NCI-H526 treated with DMSO at 0.1 percent for 48 hours (cell line): ENCODE measurements at regions not wholly inside any gene's neighbourhood (a gene's known extent, or its start where the extent isn't known, plus 50 kb on each side); places are given as distances from the start of the nearest gene placed in this dataset.
"Not testable (repeated sequence)": the region's sequence is repeated elsewhere in the genome, so short reads cannot be mapped to it uniquely, and the experiment has no call there.

Experiments used
- DNase-seq: peaks from one replicate; lab custom pipeline; 2025; lab: John Stamatoyannopoulos, UW

DNA sequence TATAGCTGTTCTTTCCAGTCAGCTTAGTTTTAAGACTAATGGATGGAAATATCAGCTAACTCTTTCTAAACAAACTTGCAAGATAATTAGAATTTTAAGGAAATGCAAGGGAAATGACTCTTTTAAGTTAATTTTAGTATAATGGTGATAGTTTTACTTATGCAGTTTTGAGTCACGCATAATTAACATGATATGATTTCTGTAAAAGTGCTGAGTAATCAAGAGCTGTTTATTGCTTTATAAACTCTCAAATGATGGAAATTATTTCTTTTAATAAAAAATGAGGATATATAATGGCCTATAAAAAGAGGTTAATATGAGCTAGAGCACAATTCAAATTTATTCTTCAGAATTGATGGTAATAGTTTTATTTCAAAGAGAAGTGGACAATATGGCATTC is 385.9 kb downstream of the GLUD2 start:
- no peak for DNase-seq

DNA sequence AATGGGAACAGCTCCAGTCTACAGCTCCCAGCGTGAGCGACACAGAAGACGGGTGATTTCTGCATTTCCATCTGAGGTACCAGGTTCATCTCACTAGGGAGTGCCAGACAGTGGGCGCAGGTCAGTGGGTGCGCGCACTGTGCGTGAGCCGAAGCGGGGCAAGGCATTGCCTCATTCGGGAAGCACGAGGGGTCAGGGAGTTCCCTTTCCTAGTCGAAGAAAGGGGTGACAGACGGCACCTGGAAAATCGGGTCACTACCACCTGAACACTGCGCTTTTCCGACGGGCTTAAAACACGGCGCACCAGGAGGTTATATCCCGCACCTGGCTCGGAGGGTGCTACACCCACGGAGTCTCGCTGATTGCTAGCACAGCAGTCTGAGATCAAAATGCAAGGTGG is 390.3 kb downstream of the GLUD2 start:
- not testable (repeated sequence) for DNase-seq

DNA sequence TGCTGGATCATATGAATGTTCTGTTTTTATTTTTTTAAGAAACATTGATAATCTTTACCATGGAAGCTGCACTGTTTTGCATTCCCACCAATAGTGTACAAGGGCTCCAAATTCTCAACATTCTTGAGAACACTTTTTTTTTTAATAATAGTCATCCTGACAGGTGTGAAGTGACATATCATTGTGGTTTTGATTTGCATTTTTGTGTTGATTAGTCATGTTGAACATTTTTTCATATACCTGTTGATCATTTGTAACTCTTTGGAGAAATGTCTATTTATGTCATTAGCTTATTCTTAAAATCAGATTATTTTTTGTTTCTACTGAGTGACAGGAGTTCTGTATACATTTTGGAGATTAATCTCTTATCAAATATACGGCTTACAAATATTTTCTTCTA is 408.5 kb downstream of the GLUD2 start:
- DNase-seq: no peak

DNA sequence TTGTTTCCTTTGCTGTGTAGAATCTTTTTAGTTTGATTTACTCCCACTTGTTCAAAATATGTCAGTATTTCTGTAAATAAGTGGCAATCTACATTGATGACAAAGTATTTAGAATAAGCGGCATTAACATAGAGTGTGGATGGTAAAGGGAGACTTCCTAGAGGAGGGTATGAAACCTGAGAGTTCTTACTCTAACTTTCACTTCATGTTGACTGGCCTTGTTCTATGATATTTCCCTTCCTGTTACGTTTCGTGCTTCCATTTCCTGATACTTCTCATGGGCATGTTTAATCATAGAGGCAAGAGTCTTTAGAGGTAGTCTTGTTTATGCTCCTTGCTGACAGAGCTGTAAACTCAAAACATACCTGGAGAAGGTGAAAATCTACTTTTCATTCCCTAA is 408.9 kb downstream of the GLUD2 start:
- DNase-seq: no peak

DNA sequence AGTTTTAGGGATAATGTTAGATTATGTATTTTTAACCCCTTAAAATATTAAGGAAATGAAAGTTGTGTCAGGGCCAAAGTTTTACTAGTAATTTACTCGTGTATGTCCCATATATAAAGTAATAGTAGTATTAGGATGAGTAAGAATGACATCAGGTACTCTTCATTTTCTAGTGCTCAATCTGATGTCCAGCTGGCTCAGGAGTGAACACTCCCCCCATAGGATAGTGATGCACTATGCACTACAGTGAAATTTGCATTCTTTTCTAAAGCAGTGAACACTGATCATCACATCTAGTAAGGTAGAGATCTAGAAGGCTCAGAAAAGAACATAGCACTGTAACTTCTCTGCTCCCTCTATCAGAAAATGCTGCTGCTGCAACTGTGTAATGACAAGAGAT is 409.7 kb downstream of the GLUD2 start:
- no peak for DNase-seq

DNA sequence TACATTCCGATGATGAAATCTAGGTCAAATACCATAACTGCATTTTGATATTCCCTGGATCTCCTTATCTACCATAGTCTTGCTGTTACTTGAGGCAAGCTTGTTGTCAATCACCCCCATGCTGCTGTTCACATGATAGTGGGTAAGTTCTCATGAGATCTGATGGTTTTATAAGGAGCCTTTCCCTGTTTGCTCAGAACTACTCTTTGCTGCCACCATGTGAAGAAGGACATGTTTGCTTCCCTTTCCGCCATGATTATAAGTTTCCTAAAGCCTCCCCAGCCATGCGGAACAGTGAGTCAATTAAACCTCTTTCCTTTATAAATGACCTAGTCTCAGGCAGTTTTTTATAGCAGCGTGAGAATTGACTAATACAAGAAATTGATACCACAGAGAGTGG is 432.0 kb downstream of the GLUD2 start:
- no peak for DNase-seq

DNA sequence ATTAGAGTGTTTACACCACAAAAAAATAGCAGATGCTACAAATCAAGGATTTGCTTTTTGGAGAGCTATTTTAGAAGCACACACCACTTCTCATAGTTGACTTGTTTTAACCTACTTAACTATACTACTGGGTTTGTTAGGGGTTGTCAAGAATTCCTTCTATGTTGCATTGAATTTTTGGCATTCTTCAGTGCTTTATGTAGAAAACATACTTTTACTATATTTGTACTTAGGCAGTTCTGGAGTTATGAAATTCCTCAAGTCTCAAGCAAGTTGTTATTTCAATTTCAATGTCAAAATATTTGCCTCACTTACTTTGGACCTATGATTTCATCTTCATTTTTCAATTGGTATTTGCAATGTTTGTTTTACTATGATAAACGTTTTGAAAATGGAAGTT is 449.6 kb downstream of the GLUD2 start:
- DNase-seq: no peak

DNA sequence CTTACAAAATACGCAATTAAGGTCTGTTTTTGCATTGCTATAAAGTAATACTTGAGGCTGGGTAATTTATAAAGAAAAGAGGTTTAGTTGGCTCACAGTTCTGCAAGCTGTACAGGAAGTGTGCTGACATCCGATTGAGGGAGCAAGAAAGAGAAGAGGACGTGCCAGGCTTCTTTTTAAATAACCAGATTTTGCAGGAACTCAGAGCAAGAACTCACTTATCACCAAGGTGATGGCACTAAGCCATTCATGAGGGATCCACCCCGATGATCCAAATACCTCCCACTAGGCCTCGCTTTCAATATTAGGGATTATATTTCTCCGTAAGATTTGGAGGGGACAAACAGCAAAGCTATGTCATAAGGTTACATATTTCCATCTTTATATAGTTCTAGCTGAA is 456.7 kb downstream of the GLUD2 start:
- DNase-seq: no peak

DNA sequence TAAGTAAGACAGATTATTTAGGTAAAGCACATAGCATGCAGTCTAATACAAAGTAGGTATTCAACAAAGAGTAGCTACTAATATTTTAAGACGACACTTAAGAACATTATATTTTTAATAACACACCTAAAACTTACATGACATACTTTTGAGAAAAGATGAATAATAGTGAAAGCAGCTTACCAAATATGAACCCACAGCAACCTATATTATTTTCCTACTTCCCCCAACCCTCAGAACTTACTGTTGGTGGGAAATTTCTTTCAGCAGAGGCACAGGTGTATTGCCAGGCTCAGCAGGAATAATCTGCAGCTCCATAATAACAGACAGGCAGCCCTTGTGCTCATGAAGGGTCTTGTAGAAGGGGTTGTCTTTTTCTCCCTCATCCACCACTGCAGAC is 498.9 kb downstream of the GLUD2 start:
- DNase-seq: no peak

DNA sequence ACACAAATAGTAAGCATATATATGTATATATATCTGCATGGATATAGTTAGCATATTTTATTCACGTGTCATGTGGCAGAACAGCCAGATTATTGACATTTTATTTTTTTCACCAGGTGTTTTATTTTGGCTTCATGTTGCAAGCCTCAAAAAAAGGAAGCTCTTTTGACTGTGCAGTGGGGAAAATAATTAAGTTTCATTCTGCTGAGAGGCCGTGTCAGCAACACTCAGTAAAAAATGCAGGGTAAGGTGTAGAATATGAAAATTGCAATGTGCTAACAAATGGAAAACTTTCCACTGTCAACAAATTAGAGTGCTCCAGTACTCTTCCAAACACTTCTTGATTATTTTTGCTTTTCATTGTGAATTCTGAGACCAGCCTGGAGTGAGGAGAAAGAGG is 511.5 kb downstream of the GLUD2 start:
- DNase-seq: no peak

DNA sequence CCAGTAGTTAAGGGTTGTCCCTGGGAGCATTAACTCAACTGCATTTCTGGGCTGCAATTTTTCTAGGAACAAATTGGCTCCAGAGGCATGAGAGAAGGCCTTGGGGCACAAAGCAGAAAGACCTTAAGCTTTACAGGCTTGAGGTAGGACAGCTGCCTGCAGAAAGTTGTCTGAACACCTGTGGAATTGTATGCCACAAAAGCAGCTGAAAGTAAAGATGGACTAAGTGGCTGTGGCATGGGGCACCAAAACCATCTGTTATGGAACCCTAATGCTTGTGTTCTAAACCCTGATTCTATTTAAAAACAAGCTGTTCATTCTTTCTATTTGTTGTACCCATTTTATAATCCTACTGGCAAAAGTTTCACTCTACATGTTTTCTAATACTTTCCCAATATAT is 515.2 kb downstream of the GLUD2 start:
- no peak for DNase-seq

DNA sequence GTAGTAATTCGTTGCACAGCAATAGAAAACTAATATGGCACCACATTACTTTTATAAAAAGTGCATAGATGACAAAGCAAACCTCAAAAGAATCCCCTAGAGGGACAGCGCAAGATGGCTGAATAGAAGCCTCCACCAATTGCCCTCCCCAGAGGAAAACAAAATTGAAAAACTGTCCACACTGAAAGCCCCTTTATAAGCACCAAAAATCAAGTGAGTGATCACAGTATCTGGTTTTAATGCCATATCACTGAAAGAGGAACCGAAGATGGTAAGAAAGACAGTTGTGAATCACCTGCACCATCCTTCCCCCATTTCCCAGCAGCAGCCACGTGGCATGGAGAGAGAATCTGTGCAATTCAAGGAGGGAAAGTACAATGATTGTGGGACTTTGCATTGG is 522.2 kb downstream of the GLUD2 start:
- DNase-seq: no peak

DNA sequence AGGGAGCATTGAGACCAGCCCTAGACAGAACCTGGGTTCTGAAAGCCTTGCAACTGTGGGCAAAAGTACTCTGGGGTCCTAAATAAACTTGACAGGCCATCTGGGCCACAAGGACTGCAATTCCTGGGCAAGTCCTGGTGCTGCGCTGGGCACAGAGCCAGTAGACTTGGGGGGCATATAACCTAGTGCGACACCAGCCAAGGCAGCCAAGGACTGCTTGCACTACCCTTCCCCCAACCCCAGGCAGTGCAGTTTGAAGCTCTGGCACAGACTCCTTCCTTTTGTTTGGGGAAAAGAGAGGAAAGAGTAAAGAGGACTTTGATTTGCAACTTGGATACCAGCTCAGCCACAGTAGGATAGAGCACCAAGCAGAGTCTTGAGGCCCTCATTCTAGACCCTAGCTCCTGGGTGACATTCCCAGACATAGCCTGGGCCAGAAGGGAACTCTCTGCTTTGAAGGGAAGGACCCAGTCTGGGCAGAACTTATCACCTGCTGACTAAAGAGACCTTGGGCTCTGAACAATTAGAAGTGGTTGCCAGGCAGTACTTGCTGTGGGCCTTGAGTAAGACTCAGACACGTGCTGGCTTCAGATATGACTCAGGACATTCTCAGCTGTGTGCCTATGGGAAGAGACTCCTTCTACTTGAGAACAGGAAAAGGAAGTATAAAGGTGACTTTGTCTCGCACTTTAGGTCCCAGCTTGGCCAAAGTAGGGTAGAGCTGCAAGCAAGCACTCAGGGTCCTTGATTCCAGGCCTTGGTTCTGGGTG is 522.8 kb downstream of the GLUD2 start:
- DNase-seq: no peak

DNA sequence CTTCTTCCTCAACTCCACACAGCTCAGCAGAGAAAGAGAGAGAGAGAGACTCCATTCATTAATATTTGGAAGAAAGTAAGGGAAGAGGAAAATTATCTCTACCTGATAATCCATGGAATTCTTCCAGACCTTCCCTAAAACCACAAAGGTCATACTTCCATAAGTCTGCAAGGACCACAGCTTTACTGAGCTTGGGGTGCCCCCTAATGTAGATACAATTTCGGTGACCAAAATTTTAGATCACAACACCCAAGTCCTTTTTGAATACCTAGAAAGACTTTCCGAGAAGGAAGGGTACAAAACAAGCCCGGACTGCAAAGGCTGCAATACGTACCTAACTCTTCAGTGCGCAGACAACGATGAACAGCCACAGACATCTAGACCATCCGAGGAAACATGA is 523.9 kb downstream of the GLUD2 start:
- DNase-seq: no peak

DNA sequence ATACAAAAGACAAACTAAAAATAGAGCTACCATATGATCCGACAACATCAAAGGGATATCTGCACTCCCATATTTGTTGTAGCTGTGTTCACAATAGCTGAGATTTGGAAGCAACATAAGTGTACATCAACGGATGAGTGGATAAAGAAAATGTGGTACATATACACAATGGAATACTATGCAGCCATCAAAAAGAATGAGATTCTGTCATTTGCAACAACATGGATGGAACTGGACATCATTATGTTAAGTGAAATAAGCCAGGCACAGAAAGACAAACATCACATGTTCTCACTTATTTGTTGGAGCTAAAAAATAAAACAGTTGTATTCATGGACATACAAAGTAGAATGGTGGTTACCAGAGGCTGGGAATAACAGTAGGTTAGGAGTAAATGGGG is 527.0 kb downstream of the GLUD2 start:
- not testable (repeated sequence) for DNase-seq

DNA sequence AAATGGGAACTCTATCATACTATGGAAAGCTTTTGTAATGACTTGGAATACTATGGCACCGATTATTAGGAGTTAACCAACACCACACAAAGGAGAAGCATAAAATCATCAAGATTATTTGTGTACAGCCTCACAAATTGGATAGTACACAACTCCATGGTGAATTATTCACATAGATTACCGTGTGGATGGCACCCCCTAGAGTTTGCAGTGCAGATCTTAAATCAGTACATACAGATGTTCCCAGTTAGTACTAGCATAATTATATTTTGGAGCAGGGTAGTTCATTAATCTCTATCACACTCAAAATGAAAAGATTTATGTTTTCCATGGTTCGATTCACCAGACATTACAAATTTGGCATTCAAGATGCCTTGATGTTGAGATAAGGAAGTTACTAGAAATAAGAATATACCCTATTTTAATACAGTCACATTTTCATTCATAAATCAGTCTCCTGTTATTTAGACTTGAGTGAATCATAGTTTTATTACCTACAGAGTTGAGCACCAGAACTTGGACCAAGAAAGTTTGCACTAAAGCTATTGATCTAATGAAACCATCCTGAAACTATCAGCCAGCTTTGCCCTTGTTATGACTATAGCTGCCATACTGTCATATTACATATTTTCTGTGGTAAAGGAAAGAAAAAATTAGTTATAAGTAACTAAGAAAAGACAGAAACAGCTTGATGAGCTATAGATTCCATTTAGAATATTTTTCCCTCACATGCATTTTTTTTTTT is 531.8 kb downstream of the GLUD2 start:
- peak; percentile 1 for DNase-seq

DNA sequence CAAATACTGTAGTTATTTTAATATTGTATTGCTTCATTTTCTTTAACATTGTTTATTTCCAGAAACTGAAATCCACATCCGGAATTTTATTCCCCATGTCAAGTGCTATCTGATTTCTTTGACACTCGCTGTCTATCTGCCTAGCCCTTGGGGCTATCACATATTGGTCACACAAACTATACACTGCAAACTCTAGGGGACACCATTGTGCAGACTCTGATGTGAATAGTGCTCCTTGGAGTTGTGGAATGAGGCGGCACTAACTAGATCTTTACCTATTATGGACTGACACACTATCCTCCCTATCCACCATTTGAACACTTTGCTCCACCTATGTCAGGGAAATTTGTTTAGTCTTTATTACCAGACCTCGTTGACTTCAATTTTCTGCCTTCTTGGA is 534.5 kb downstream of the GLUD2 start:
- DNase-seq: no peak

DNA sequence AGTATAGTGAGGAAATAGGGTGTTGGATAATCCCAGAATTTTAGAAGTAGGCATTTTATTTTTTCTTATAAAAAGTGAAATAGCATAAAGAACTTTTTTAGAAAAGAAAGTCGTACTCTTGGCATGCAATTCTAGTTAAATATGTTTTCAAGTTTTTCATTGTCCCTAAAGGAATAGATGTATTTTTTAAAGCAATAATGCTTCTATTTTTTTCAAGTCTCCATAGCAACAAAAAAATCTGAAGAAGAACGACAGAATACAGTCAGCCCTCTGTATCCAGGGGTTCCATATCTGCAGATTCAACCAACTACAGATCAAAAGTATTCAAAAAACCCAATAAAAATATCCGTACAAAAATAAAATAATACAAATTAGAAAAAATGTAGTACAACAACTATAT is 538.2 kb downstream of the GLUD2 start:
- DNase-seq: no peak

DNA sequence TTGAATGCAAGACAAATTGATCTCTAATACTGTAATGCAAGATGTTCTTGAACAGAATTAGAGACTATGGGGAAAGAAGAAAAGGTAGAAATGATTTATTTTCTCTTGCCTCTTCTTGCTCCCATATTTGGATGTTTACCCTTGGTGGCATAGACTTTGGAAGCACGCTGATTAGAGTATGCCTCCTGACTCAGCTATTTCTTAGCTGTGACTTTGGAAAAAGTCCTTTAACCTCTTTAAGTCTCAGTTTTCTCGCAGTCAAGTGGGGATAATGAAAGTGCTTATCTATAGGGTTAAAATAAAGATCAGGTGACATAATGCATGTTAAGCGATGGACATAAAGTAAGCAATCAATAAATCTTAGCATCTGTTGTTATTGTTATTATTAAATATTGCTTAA is 545.5 kb downstream of the GLUD2 start:
- no peak for DNase-seq

DNA sequence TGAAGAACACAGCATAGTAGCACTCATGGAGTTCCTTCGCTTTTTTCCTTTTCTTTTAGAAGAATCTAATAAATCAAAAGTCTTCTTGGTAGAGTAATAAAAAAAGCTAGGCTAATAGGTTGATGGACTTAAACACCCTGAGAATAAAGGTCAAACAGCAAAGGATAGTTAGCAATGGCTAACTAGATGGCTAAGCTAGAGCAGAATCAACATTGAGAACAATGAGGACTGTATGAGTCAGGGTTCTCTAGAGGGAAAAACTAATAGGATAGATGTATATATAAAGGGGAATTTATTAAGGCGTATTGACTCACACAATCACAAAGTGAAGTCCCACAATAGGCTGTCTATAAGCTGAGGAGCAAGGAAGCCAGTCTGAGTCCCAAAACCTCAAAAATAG is 550.9 kb downstream of the GLUD2 start:
- DNase-seq: no peak

DNA sequence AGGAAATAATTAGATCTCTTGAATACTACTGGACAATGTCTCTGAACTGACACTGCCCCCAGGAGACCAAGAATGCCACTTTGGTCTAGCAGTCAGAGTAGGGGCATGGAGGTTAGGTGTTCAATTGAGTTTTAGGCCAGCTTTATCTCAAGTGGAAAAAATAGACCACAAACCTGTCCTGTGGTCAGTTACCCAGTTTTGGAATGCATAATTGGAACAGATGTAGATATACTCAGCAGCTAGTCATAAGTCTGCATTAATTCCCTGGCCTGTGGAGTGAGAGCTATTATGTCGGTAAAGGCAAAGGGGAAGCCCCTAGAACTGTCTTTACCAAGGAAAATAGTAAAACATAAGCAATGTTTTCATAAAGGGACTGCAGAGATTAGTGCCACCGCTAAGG is 587.7 kb downstream of the GLUD2 start:
- no peak for DNase-seq

DNA sequence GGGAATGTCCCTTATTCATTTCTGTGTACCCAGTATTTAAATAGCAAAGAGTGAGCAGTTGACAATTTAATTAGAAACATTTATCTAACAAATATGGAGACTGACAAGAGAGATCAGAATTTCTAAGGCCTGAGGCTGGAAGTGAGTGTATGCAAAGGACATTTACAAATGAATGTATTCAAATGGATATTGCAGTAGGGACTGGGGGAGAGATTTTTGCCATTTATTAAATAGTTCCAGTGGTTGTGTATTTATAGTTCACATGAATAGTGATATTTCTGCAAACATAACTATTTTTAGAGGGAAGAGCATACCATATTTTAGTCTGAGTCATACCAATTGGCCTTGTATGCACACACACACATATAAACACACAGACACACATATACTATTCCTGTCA is 592.4 kb downstream of the GLUD2 start:
- no peak for DNase-seq

DNA sequence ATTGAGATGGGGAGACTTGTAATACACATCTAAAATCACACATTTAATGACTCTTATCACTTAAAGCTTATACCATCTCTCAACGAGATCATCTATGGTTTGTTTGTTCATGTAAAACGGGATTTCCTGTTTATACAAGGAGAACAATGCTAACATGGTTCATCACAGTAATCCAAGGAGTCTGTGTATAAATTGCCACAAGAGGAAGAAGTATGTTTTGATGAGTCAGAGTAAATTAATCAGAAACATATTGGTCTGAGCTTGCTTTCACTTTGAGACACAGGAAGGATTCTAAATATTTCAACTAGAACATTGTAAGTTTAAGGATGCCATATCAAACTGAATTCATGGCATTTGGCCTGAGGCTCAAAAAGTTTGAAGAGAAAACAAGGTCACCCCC is 594.1 kb downstream of the GLUD2 start:
- DNase-seq: no peak

DNA sequence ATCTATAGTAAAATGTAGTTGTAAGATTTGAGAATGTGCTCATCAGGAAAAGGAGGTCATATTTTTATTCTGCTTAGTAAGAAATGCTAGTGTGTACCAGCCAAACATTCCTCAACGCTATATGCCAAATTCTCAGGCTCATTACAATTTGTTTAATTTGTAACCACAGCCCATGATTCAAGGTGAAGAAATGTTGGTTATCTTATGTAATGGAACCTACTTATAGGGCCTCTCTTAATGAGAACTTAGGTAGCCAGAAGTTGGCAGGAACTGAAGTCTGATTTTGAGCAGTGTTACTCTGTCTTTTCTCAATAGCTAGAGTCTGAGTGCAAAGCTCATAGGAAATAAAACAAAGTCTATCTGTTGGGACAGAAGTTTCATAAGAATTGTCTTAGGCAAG is 595.0 kb downstream of the GLUD2 start:
- DNase-seq: no peak
